Activated T-helper 1 cell treated with Interleukin-2 at 50 U/mL for 16 hours (primary cell): ENCODE measurements at regions not wholly inside any gene's neighbourhood (a gene's known extent, or its start where the extent isn't known, plus 50 kb on each side); places are given as distances from the start of the nearest gene placed in this dataset.
"Not testable (repeated sequence)": the region's sequence is repeated elsewhere in the genome, so short reads cannot be mapped to it uniquely, and the experiment has no call there.

Source experiments
- DNase-seq: peaks from one replicate; pipeline ENCODE4 v3.0.0-alpha.2; 2020; ENCODE audit warnings: low read depth

DNA sequence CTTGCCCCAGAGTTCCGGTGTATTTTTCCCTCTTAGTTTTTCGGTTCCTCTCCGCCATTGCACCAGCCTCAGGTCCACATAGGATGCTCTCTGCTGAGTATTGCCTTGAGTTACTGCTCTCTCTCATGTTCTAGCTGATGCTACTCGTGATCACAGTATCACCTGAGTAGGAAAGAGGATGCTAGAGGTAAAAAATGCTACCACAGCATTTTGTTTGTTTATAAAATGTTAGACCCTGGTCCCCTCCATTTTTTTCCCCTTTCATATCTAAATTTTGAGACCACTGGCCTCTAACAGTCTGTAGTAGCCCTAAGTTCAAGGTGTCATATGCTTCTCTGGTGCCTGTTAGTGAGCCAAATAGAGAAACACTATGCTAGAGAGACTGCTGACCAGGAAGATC is 175.5 kb downstream of the OR2B2 start:
- no peak for DNase-seq

DNA sequence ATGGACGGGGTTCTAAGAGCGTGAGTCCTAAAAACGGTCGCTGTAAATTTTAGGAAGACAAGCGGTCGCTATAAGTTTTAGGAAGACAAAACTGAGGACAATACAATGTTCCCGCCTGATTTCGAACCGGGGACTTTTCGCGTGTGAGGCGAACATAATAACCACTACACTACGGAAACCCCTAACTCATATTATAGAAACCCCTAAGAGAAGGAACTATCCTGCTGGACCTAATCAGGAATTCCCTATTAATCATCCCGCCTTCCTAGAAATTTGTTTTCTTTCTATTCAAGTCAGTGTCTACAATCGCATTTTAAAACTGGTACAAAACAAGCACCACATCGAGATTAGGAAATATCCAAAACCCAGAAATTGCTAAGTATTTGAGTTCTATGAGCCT is 183.8 kb downstream of the OR2B2 start:
- DNase-seq = no peak

DNA sequence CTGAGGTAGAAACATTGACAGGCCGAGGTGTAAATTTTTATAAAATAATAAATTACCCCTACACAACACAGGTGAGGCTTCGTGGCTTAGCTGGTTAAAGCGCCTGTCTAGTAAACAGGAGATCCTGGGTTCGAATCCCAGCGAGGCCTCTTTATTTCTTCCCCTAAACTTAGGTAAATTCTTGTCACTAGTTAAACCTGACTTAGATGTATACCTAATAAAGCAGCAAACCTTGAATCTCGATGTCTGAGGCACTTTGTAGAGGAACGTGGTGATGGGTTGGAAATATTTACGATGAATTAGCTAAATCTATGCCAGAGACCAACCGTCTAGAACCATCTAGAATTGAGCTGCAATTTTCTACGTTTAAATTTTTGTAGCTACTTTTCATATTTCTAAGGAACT is 185.6 kb downstream of the OR2B2 start:
- DNase-seq = no peak

DNA sequence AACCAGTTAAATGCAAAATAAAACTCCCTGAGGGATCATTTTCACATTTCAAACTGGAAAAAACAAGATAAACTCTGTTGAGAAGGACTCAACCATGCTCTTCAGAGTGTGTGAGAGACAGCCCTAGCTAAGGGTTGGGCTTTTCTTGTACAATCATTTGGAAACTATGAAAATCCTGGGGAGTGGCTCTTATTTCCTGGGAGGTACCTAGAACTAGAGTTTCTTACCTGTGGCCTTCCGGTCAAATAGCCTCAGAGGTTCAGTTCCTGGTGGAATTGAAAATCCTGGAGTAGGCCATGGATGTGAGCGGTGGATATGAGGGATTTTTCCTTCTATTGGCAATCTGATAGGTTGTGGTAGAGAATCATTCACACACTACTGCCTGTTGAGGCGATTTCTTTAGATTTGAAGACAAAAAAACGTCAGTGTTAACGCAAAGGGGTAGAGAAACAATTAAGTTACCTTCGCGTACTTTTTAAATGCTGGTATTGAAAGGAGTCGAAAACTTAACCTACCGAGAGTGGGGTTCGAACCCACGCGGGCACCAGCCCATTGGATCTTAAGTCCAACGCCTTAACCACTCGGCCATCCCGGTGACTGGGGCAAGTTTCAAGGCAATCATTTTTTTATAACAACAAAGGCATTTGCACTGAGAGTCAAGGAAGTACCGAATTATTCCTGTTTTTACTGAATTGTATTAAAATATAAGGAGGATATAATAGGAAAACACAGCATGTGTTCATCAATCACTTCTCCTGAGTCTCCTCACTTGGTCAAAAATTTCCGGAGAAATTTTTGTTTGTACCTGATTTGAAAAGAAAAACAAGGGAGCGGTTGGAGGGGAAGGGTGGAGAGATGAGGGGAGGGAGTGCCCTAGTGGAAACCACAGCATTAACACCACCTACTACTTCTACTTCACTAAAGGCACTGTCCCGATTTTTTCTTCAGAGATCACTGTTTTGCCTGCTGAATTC is 191.3 kb downstream of the OR2B2 start:
- no peak for DNase-seq

DNA sequence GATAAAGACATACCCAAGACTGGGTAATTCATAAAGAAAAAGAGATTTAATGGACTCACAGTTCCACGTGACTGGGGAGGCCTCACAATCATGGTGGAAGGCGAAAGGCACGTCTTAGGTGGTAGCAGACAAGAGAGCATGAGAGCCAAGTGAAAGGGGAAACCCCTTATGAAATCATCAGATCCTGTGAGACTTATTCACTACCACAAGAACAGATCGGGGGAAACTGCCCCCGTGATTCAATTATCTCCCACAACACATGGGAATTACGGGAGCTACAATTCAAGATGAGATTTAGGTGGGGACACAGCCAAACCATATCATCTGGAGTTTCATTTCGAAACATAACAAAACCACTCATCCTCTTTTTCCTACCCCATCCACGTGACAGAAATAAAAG is 193.2 kb downstream of the OR2B2 start:
- DNase-seq = not testable (repeated sequence)

DNA sequence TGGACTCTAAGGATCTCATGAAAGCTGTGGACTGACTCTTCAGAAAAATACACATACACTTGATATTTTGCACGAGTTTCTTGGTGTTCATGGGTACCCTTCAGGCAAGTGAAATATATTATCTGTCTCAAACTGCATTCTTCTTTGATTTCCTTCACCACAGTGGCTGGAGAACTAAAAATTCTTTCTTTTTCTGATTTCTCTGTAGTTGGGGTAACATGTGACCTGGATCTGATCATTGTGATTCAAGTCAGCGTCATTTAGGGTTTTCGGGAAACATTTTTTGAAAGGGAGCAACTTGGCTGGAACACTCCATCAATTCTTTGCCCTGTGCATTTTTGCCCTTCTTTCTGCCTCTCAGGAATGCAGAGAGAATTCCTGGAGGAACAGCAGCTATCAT is 205.8 kb downstream of the OR2B2 start:
- DNase-seq = no peak

DNA sequence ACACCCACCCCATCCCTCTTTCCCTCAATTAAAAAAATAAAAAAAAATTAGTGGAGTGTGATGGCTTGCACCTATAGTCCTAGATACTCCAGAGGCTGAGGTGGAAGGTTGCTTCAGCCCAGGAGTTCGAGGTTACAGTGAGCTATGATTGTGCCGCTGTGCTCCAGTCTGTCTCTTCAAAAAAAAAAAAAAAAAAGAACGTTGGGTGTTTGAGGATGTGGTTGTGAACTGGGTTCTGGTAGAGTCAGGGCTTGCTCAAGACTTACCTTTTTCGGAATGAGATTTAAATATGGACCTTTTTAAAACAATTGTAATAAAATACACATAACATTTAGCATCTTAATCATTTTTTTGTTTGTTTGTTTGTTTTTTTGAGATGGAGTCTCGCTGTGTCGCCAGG is 211.9 kb downstream of the OR2B2 start:
- DNase-seq = no peak

DNA sequence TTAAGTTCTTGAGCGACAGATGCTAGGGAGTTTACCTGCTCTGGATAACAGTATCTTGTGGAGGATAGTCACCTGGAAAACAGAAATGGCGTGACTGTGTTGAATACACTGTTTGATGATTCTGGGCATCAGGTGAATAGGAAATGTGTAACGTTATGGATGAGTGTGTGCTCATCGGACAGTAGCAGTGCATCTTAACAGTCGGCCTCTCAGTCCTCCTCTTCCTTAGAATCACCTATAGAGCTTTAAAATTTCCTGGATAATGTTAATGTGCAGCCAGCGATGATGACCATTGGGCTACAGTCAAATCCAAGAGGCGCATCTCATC is 217.7 kb downstream of the OR2B2 start:
- DNase-seq = no peak

DNA sequence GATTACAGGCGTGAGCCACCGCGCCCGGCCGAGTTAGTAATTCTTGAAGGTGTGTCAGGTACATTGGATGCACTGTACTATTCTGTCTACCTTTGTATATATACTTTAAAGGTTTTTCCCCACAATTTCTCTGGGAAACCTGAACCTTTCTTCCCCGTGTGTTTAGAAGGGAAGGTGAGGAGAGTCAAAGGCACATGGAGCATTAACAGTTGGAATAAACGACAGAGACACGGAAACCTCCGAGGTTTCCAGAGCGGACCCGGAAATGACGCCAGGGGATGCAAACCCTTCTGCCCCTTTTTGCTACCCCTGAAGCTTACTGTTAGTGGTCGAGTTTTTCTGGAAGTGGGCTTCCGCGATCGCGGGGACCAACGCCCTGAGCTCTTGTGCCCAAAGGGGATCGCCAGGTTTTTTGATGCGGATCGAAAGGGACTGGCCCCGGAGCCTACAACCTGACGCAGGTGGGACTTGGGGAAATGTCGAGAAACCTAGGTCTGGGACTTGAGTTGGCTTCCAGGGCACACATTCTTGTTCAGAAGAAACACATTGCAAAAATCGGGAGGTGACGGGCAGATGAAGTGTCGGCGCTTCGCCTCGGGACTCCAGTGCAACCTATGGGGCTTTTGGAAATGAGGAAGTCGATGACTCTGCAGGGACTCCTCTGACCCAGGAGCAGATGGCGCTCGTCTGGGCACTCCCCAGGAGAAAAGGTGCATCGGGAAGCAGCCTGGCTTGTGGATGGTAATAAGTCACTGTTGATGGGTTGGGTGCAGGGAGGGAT is 218.2 kb downstream of the OR2B2 start:
- no peak for DNase-seq

DNA sequence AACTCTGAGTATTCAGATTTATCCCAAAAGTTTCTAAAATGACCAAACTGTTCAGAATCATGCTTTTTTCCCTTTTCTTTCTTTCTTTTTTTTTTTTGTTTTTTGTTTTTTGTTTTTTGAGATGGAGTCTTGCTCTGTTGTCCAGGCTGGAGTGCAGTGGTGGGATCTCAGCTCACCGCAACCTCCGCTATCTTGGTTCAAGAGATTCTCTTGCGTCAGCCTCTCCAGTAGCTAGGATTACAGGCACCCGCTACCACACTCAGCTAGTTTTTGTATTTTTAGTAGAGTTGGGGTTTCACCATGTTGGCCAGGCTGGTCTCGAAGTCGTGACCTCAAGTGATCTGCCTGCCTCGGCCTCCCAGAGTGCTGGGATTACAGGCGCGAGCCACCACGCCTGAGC is 219.2 kb upstream of the ZNF184 start:
- not testable (repeated sequence) for DNase-seq

DNA sequence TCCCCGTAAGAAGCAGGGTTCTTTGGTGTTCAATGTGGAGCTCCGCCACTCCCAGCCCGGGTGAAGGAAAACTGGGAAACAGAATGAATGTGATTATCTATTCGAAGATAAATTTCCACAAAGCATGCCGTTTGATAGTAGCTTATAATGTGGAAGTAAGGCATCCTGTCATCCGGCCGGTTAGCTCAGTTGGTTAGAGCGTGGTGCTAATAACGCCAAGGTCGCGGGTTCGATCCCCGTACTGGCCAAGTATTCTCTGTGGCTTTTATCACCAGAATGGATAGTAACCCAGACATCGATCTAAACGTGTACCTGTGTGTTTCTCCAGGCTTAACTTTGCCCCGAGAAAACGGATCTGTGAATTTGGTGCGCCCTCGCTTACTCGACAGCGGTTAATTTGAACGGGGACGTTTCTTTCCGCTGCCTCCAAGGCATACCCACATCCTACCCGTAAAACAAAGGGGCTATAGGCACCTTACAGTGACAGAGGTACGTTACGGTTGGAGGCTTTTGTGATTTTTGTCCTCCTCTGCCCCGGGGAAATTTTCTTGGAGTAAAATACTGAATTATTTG is 215.2 kb upstream of the ZNF184 start:
- DNase-seq = peak; percentile 66

DNA sequence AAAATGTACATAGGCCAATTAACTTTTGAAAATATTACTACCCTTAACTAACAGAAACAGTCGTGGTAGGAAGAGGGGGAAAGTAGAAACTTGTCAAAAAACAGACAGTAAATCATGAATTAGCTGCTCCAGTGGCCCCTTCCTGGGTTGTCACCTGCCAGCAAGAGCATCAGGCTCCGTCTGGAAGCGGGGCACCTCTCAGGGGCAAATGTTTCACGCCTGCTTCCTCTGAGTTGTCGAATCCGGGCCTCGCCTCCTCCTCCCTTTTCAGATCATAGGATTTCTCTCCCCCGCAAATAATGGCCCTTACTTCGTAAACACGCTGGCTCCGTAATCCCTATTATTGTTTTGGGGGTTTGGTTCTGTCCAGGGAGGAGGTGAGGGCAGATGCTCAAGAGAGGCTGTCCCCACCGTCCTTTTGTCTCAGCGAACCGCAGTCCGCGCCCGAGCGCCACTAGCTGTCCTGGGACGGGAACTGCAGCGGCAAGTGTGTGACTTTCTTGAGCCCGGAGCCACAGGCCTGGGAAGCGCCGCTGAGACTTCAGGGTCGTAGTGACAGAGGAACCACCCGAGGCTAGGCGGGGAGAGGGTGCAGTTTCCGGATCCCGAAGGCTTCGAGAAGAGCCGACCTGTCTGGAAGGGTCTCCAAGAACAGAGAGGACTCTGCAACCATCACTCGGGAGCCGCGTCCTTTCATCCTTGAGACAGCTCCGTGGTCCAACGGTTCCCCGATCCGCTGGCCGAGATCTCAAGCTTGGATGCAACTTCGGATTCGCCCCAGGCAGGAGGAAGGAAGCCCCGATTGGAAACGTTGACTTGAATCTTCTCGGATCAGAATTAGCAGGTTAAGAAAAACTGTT is 214.5 kb upstream of the ZNF184 start:
- DNase-seq = peak; percentile 51

DNA sequence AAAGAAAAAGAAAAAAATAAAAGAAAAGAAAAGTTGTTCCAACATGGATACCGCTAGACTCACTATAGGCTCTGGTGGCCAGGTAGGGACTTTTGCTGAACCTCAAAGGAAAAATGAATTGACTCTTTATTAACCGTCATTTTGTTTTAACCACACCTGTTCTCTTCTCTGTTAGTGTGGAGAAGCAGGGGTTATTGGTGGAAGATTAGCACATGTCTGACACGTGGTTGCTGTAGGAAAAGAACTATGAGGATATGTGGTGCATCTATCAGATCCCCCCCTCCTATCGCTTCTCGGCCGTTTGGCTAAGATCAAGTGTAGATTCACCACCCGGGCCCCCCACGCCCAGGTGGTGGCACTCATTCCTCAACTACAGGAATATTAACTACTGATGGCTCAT is 212.4 kb upstream of the ZNF184 start:
- no peak for DNase-seq

DNA sequence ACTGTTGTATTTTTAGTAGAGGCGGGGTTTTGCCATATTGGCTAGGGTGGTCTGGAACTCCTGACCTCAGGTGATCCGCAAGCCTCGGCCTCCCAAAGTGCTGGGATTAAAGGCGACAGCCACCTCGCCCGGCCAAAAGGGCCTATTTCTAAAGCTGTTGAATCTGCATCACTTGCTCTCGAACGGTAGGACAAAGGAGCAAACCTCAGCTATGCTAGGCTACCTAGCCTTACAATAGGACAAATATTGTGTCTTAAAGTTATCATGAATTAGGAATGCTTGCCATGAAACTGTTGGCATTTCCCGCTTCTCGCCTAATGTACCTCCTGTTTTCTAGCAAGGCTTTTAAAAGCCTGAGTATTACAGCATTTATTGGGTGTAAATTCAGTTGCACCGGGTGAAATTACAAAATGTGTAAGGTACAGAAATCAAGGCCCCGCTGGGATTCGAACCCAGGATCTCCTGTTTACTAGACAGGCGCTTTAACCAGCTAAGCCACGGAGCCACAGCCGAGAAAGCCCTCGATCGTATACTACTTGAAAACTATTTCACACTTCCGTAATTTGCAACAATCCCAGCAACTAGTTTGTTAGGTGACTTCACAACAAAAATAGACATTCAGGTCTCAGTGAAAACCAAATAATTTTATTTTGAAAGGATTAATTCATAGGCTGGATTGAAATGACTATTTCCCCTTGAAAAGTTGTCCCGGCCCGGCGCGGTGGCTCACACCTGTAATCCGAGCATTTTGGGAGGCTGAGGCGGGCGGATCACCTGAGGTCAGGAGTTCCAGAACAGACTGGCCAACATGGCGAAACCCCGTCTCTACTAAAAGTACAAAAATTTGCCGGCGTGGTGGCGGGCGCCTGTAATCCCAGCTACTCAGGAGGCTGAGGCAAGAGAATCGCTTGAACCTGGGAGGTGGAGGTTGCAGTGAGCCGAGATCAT is 211.6 kb upstream of the ZNF184 start:
- peak; percentile 18 for DNase-seq

DNA sequence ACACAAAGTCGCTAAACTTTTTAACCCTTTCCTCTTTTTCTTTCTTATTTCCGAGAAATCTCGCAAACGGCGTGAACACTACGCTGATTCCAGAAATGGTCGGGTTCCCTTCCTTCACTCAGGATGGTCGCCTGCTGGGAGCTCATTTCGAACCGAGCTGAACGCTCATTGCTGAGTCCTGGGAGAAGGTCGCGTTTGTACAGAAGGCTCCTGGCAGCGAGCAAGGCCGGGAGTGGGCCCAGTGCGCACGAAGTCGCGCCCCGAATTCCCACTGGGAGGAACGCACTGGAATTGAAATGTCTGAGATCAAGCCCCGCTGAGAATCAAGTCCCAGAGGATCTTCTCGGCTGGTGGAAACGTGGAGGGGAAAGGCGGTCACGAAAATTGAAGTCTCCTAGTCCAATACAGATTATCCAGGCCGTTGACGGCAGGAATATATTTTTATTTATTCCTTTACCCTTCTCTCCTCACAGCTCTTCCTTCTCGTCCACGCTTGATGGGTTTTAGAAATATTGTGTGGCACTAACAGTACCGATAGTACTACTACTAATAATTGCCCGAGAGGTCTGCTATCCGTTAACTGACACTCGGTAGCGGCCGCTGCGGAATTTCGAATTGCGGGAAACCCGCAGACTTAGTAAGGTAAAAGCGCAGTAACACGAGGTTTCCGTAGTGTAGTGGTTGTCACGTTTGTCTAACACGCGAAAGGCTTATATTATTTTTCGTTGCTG is 207.2 kb upstream of the ZNF184 start:
- no peak for DNase-seq

DNA sequence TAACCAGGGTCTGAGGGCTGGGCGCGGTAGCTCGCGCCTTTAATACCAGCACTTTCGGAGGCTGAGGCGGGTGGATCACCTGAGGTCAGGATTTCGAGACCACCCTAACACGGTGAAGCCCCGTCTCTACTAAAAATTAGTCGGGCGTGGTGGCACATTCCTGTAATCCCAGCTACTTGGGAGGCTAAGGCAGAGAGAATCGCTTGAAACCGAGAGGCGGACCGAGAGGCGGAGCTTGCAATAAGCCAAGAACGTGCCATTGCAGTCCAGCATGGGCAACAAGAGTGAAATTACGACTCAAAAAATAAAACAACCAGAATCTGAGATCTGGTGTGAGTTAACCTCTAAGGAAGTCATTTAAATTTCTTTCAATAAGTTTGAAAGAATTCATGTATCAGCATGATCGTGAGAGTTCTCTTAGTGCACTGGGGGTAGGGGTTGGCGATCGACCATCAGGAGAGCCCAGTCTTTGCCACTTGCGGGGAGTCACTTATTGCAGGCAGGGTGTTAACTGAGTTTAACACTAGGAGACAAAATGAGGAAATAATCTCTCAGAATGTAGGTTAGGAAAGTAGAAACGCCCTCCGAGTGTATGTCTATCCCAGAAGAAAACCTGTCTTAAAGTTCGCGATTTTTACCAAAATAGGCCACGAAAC is 206.5 kb upstream of the ZNF184 start:
- DNase-seq = no peak

DNA sequence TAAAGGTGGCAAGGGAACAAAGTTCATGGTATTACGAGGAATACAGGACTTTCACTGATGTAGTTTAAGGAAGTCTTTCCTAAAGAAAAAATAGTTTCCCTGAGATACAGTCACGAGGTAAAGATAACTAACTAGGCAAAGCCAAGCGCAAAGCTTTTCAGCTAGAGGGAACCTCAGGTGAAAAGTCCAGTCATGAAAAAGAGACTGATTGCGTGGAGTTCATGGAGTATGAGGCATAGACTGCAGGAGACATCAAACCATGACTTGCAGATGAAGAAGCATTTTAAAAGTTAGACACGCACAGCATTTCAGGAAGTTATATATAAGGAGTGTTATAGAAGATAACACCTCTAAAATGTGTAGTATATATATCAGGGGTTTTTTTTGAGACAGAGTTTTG is 205.6 kb upstream of the ZNF184 start:
- no peak for DNase-seq

DNA sequence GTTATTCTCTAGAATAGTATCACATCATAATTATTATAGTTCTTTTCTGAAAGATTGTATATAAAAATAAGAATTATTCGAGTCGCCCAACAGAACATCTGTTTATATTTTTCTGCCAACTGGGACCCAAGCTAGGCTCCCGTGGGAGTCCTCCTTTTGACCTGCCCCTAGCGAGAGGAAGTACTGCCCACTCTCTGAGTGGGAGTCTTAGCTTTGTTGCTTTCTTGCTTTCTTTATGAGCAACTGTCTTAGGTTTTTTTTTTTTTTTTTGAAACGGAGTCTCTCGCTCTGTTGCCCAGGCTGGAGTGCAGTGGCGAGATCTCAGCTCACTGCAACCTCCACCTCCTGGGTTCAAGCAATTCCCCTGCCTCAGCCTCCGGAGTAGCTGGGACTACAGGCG is 202.0 kb upstream of the ZNF184 start:
- DNase-seq = no peak

DNA sequence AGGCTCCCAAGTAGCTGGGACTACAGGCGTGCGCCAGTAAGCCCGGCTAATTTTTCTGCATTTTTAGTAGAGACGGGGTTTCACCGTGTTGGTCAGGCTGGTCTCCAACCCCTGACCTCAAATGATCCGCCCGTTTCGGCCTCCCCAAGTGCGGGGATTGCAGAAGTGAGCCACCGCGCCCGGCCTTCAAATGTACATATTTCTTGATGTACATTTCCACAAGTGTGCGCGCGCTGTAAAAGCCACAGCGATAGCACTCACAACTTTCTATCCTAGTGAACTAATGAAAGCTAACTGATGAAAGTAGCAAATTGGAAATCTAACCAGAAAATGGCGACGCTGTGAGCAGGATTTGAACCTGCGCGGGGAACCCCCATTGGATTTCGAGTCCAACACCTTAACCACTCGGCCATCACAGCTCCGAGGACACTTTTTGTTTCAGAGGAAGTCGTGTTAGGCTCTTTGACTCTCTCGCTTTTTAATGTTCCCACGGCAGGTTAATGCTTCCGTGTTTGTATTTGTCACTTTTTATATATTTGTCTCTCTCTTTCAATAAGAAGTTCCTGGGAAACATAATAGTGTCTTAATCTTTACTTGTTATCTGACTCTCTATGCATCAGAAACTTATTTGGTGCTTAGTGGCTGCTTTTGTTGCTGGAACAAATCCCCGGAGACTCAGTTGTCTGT is 199.4 kb upstream of the ZNF184 start:
- DNase-seq = no peak
